Peyer's patch (tissue), 4 donors: ENCODE measurements at regions not wholly inside any gene's neighbourhood (a gene's known extent, or its start where the extent isn't known, plus 50 kb on each side); places are given as distances from the start of the nearest gene placed in this dataset.

Experiments used
- CTCF ChIP-seq, 6 experiments: fragments of 450-650 bp in 4 of 6; fragments of 200-600 bp in 2 of 6; sonication (generic) in 1 of 6; IDR thresholded peaks; one replicate each; pipeline ENCODE4 v1.5.1; 2017 to 2019; ENCODE audit warnings: antibody characterized with exemption in 6 of 6, mild to moderate bottlenecking in 3 of 6, moderate library complexity in 1 of 6
- POLR2A ChIP-seq, 2 donors: fragments of 450-650 bp; IDR thresholded peaks; one replicate each; pipeline ENCODE4 v1.5.1; 2017; ENCODE audit warnings: antibody characterized with exemption in 2 of 2, mild to moderate bottlenecking in 2 of 2, moderate library complexity in 2 of 2

DNA sequence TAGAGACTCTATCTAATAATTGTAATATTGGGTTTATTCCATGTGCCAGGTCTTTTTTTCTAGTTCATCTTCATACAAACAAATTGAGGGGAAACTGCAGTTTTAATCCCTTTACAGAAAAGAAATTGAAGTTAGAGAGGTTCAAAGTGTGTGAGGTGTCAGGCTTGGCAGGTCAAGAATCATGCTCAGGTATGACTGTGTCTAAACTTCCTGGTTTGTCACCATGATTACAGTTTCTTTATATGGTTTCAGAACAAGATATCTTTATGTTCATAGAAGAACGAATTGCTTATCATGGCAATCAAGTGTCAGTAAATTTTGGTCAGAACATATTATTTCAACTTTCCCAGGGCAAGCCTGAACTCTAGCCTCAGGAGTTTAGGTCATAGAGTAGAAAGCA lies 460.4 kb downstream of the RAPGEF2 start:
- no peak for TF ChIP-seq POLR2A (IDR thresholded peaks at IDR 0.05)
- no peak for TF ChIP-seq CTCF (IDR thresholded peaks at IDR 0.05)
